Right atrium auricular region (tissue), 2 donors: ENCODE measurements at regions not wholly inside any gene's neighbourhood (a gene's known extent, or its start where the extent isn't known, plus 50 kb on each side); places are given as distances from the start of the nearest gene placed in this dataset.
"Not testable (repeated sequence)": the region's sequence is repeated elsewhere in the genome, so short reads cannot be mapped to it uniquely, and the experiment has no call there.

ENCODE experiments used
- DNase-seq: peaks from one replicate; pipeline ENCODE4 v3.0.0-alpha.2; 2019; ENCODE audit warnings: low spot score
- H3K27ac ChIP-seq, 2 donors: fragments of 200-600 bp; sonication (generic); 1 replicate in 1 of 2; 2 replicates in 1 of 2; pipeline ENCODE4 v1.5.1; 2016 to 2019
- H3K27me3 ChIP-seq, 2 donors: fragments of 200-600 bp; sonication (generic); one replicate each; pipeline versions ENCODE4 v1.5.1 to v1.6.0; 2017 to 2019
- H3K36me3 ChIP-seq: fragments of 200-600 bp; sonication (generic); one replicate; pipeline ENCODE4 v1.5.1; 2016
- H3K4me1 ChIP-seq, 2 donors: fragments of 200-600 bp; sonication (generic); one replicate each; pipeline versions ENCODE4 v1.5.1 to v1.6.0; 2017 to 2019
- H3K4me3 ChIP-seq, 2 donors: fragments of 200-600 bp; sonication (generic); 1 replicate in 1 of 2; 2 replicates in 1 of 2; pipeline ENCODE4 v1.5.1; 2017 to 2019; ENCODE audit warnings: mild to moderate bottlenecking in 1 of 2, moderate library complexity in 1 of 2
- H3K9me3 ChIP-seq, 2 donors: fragments of 200-600 bp; sonication (generic); one replicate each; pipeline ENCODE4 v1.5.1; 2019
- TF ChIP-seq, protein P1 (sequence below), 2 donors: fragments of 200-600 bp; sonication (generic); IDR thresholded peaks; one replicate each; pipeline ENCODE4 v1.5.1; 2019; ENCODE audit warnings: antibody characterized with exemption in 2 of 2

GRCh38 chr6:88499436-88499835 lies 333.3 kb upstream of the CNR1 start:
- no peak overlapping the region for H3K4me3 ChIP-seq
- TF ChIP-seq, protein P1, sequence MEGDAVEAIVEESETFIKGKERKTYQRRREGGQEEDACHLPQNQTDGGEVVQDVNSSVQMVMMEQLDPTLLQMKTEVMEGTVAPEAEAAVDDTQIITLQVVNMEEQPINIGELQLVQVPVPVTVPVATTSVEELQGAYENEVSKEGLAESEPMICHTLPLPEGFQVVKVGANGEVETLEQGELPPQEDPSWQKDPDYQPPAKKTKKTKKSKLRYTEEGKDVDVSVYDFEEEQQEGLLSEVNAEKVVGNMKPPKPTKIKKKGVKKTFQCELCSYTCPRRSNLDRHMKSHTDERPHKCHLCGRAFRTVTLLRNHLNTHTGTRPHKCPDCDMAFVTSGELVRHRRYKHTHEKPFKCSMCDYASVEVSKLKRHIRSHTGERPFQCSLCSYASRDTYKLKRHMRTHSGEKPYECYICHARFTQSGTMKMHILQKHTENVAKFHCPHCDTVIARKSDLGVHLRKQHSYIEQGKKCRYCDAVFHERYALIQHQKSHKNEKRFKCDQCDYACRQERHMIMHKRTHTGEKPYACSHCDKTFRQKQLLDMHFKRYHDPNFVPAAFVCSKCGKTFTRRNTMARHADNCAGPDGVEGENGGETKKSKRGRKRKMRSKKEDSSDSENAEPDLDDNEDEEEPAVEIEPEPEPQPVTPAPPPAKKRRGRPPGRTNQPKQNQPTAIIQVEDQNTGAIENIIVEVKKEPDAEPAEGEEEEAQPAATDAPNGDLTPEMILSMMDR (IDR thresholded peaks at IDR 0.05) = no peak
- no peak for DNase-seq
- H3K27me3 ChIP-seq = no peaks in the 10 kb centered on the region
- H3K9me3 ChIP-seq = no peaks in the 10 kb centered on the region
- H3K27ac ChIP-seq = no peak overlapping the region
- no peaks in the 10 kb centered on the region for H3K36me3 ChIP-seq
- no peaks in the 10 kb centered on the region for H3K4me1 ChIP-seq

DNA sequence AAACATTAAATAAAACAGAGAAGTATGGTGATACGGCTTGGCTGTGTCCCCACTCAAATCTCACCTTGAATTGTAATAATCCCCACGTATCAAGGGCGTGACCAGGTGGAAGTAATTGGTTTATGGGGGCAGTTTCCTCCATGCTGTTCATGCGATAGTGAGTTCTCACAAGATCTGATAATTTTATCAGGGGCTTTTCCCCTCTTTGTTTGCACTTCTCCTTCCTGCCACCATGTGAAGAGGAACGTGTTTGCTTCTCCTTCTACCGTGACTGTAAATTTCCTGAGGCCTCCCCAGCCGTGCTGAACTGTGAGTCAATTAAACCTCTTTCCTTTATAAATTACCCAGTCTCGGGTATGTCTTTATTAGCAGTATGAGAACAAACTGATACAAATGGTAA lies 331.3 kb upstream of the CNR1 start:
- H3K9me3 ChIP-seq, H3K27ac ChIP-seq, H3K36me3 ChIP-seq, H3K4me1 ChIP-seq, H3K4me3 ChIP-seq, H3K27me3 ChIP-seq, DNase-seq: not testable (repeated sequence)

- no peak overlapping the region for H3K4me3 ChIP-seq
- no peak overlapping the region for H3K27ac ChIP-seq
- no peak for DNase-seq
- H3K4me1 ChIP-seq = peaks cover 0 to 5% of the 10 kb centered on the region in 2 donors
- no peaks in the 10 kb centered on the region for H3K9me3 ChIP-seq
- H3K36me3 ChIP-seq = no peaks in the 10 kb centered on the region
- TF ChIP-seq, protein P1 (IDR thresholded peaks at IDR 0.05) = no peak
- H3K27me3 ChIP-seq = no peaks in the 10 kb centered on the region
Observed at GRCh38 chr6:88494401-88495140, 328.4 kb upstream of the CNR1 start.

DNA sequence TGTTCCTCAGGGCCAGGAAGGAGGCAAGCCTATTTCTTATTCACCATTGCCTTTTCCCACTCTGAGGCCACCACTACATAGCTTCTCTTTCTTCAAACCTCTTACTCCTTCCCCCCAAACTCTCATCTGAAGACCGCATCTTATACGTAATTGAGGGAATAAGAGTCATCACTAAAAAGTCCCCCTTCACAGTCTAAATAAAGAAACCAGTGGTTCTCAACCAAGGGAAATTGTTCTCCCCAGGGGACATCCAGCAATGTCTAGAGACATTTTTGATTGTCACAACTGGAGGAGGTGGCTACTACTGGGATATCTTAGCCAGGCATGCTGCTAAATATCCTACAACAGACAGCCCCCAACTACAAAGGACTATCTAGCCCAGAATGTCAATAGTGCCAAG lies 327.6 kb upstream of the CNR1 start:
- TF ChIP-seq, protein P1 (IDR thresholded peaks at IDR 0.05) = no peak
- no peaks in the 10 kb centered on the region for H3K9me3 ChIP-seq
- no peaks in the 10 kb centered on the region for H3K27me3 ChIP-seq
- H3K4me1 ChIP-seq = peaks cover 0 to 5% of the 10 kb centered on the region in 2 donors
- H3K27ac ChIP-seq = no peak overlapping the region
- no peak overlapping the region for H3K4me3 ChIP-seq
- no peak for DNase-seq
- H3K36me3 ChIP-seq = no peaks in the 10 kb centered on the region

GRCh38 chr6:88492824-88493223 lies 326.7 kb upstream of the CNR1 start:
- Histone ChIP-seq H3K36me3 (no peaks in the 10 kb centered on the region), H3K4me1 (peaks cover 0 to 5% of the 10 kb centered on the region in 2 donors), H3K4me3 (no peak overlapping the region), H3K27ac (no peak overlapping the region), H3K27me3 (no peaks in the 10 kb centered on the region), H3K9me3 (no peaks in the 10 kb centered on the region)
- TF ChIP-seq, protein P1 (IDR thresholded peaks at IDR 0.05) = peak in 1 of 2 donors; percentile 57
- DNase-seq = no peak

- Histone ChIP-seq H3K4me3 (no peak overlapping the region), H3K4me1 (peaks cover 0 to 5% of the 10 kb centered on the region in 2 donors), H3K9me3 (no peaks in the 10 kb centered on the region), H3K27me3 (no peaks in the 10 kb centered on the region), H3K36me3 (no peaks in the 10 kb centered on the region), H3K27ac (no peak overlapping the region)
- TF ChIP-seq, protein P1 (IDR thresholded peaks at IDR 0.05) = no peak
- no peak for DNase-seq
Observed at GRCh38 chr6:88492241-88492640, 326.1 kb upstream of the CNR1 start.
